ENCODE measurements at regions not wholly inside any gene's neighbourhood (a gene's known extent, or its start where the extent isn't known, plus 50 kb on each side); places are given as distances from the start of the nearest gene placed in this dataset.
"Not testable (repeated sequence)": the region's sequence is repeated elsewhere in the genome, so short reads cannot be mapped to it uniquely, and the experiment has no call there.

- DNase-seq (ENCODE audit: low spot score), result no peak
These were observed 484.4 kb upstream of the ADAMTS9 start for GRCh38 chr3:65172209-65172608.

DNA sequence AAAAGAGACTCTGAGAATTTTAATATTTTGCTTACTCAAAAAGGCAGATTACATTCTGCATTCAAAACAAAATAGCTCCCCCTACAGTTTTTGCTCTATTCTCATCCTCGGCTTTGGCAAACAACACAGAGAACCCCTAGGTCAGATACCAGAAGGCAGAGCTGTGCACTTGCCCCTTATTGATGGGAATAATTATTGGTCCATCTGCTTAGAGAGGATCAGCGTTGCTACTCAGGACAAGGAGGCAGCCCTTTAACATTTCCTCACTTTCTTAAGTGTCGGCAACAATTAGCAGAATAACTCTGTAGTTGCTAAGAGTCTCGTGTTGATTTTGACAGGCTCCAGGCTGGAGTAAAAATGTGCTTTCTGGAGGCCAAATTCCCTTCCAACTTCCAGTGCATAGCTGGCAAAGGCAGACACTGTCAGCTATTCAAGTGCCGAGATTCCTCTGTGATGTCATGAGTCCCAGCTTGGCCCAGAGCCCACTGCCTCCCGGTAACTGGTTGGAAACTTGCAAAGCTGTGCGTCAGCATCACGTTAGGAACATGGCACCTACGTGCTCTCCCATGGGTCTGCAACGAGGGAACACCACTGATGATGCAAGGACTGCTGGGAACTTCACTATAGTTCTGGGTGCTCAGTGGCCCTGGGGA, 482.7 kb upstream of the ADAMTS9 start:
- DNase-seq (ENCODE audit: low spot score), result peak; percentile 94

- no peak for DNase-seq (ENCODE audit: low spot score)
These were observed 482.2 kb upstream of the ADAMTS9 start for GRCh38 chr3:65169961-65170360.

DNA sequence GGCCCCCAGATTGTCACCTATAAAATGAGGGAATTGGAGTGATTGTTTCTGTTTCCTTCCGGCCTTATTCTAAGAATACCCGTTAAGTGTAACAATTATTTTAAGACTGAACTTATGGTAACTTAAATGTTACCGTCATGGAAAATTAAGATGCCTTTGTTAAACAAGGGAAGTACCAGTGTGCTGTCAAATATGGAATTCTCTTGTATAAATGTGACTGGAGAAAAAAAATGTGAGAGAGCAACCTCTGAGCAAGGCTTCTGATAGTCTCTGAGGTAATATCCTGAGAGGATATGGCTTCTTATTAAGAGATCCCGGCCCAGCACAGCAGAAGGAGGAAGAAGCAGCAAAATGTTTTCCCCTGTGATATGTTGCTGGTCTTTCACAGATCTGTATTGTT, 480.7 kb upstream of the ADAMTS9 start:
- no peak for DNase-seq (ENCODE audit: low spot score)

DNA sequence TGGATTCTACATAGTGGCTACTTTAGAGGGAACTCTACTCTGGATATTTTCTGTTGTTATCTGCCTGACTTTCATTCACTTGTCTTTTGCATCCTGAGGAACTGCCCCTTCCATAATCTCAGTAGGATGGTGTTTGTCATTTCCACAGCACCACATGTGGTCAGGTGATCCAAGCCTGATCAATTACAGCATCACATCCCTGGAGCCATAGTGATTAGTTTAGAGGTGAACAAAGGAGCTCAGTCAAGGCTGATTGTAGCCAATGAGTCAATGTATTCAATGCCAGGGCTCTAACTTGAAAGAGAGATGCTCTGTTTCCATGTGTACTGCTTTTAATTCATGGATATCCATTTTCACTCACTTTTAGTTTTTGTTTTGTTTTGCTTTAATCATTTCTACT, 478.7 kb upstream of the ADAMTS9 start:
- peak; percentile 44 for DNase-seq (ENCODE audit: low spot score)

DNA sequence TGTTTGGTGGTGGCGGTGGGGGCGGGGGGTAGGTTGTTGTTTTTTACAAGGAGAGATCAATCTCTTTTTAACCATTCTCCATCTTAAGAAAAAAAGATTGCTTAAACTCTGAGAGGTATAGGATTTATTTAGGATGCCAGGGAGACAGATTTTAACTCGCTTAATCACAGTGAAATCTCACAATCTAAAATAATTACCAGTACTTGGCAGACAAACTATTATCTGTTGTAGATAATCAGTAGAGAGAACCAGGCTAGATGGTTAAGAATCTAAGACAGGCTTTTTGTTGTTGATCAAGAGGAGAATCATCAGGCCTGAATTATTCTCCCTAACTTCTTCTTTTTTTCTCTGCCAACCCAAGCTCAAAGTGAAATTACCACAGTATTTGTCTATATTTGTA, 470.2 kb upstream of the ADAMTS9 start:
- no peak for DNase-seq (ENCODE audit: low spot score)

DNA sequence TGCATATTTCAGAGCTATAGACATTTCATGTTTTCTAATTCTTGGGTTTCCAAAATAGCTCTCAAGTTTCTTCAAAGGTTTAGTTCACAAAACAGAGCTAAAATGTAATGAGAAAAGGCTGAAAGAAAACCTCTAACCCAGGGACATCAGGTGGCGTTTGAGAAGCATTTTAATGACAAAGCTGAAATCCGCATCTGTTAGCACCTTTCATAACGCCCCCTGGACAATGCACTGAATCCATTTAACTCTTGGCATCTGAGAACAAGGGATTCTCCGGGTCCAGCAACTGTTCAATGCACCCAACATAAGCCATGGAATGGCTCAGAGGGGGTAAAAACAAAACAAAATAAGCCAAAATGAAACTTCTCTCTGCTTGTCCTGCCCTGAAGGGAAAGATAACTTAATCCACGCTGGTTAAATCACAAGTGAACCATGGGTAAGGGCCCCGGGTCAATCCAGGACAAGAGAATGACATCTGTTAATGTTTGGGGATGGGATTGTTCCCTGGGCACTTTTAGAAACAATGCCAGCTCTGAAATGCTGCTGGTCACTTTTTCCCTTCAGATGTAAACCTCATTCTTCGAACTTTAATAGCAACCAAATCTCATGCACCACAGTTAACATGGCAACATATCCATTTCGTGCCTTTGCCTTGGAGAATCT, 466.2 kb upstream of the ADAMTS9 start:
- DNase-seq (ENCODE audit: low spot score), result no peak

DNA sequence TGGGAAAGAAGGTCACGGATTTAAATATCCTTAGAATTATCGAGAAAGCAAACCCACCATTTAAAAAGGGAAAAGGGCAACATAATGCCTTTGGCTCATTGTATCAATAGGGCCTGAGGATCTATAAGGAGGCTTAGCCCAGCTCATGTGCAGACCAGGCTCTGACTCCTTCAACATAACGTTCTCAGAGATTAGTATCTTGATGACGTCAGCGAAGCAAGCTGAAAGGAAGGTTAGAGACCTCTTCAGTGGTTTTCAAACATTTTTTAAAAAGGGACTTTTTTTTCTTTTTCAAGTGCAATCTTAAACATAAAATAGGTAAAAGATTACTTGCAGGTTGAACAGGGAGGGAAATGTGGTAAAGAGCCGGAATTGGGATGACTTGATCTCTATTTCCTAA, 463.9 kb upstream of the ADAMTS9 start:
- no peak for DNase-seq (ENCODE audit: low spot score)

DNA sequence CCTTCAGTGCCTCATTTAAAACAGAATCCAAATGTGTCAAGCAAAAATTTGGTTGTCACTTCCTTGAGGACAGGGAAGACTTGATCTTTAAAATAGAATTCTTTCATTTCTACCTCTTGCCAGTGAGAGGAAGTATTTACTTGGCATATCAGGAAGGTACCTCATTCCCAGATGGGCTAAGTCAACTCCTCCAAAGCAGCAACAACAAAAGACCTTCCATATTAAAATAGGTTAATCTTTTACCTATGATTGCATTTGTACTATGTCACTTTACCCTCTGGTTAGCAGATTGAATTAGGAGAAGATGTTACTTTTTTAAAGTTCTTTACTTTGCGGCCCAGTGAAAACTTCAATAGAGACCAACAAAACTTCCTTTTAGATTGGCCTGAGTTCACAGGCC, 462.1 kb upstream of the ADAMTS9 start:
- DNase-seq (ENCODE audit: low spot score), result no peak

- no peak for DNase-seq (ENCODE audit: low spot score)
These were observed 460.9 kb upstream of the ADAMTS9 start for GRCh38 chr3:65148687-65149086.

DNA sequence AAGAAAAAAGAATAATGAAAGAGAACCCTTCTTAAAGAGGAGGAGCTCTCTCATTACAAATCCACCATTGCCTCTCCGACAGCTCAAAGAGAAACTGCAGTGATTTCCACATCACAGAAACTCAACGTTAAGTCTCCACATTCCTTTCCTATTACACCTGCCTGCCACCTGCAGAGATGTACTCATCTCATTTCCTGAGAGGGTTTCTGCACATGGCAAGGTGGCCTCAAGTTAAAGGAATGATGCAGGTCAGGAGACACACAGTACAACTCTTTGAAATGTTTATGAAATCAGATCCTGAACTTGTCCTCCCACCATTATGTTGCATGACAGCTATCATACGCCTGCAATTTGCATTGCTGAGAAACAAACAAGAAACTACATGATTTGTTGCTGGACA, 458.4 kb upstream of the ADAMTS9 start:
- DNase-seq (ENCODE audit: low spot score), result no peak

DNA sequence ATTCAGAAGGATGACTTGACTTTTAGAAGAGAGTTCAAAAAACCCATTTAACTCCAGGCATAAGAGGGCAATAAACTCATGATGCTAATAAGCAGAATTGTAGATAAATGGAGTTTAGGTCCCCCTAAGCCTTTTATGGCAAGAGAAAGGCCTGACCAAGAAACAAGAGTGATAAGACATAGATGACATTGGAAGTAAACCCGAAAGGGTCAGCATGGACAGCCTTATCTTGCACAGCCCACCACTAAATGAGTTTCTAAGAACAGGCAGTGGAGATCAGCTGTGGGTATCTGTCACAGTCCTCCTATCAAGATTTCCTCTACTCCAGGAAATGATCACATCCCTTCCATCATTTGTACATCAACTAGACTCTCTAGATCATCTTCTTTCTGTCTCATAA, 457.9 kb upstream of the ADAMTS9 start:
- DNase-seq (ENCODE audit: low spot score), result no peak

DNA sequence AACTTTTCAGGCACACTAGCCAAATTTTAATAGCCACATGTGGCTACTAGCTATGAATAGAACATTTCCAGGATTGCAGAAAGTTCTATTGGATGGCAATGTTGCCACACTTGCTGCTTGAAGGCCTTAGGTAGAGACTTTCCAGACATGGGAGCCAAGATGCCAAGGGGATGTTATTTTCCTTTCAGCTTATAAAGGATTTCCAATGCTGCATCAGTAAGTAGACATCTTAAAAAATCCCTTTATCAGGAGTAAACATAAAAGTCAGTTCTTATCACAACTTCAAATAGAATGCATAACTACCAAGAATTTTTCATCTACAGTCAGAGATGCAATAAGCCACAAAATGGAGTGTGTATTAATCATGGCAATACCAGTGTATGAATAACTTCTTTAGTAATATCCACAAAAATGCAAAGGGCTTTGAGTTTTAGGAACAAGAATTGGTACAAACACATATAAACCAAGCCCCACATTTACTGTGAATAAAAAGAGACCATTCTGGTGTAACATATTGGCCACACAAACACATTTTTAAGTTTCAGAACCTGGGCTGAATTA, 457.1 kb upstream of the ADAMTS9 start:
- no peak for DNase-seq (ENCODE audit: low spot score)

GRCh38 chr3:65142456-65142855, 454.7 kb upstream of the ADAMTS9 start:
- no peak for DNase-seq (ENCODE audit: low spot score)

GRCh38 chr3:65138556-65138955, 450.8 kb upstream of the ADAMTS9 start:
- no peak for DNase-seq (ENCODE audit: low spot score)

DNA sequence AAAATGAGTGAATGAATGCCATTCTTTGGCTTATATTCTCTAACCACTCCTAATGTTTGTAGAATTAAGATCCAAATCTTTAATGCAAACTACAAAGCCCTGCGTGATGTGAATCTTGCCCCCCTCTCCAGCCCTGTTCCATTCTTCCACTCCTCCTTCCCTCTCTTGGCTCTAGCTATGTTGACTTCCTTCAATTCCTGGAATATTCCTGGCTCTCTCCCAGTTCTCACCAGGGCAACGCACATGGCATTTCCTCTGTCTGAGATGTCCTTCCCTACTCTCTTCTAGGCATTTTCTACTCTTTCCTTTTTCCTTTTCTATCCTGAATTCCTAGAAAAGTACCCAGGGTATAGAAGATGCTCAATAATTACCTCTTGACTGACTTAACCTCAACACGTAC, 446.0 kb upstream of the ADAMTS9 start:
- DNase-seq (ENCODE audit: low spot score), result not testable (repeated sequence)

DNA sequence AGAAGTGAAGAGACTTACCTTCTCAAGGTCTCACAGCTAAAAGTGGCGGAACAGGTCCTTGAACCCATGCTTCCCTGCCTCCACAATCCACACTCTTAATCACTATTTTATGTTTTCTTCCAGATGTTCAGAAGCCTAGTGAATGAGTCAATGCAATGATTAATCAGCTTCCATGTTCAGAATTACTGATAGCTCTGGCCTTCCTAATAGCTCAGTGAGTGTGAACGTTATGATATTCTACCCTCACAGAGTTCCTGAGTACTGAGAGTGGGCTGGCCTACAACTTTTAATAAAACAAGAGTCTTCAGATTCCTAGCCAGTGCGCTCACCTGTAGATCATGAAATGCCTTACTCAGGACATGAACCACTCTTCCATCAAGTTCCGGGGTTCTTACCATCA, 443.0 kb upstream of the ADAMTS9 start:
- DNase-seq (ENCODE audit: low spot score), result no peak

- DNase-seq (ENCODE audit: low spot score), result no peak
These were observed 440.5 kb upstream of the ADAMTS9 start for GRCh38 chr3:65128346-65128745.

- peak; percentile 59 for DNase-seq (ENCODE audit: low spot score)
These were observed 439.0 kb upstream of the ADAMTS9 start for GRCh38 chr3:65126527-65127410.

GRCh38 chr3:65120156-65120555, 432.4 kb upstream of the ADAMTS9 start:
- not testable (repeated sequence) for DNase-seq (ENCODE audit: low spot score)

GRCh38 chr3:65118912-65119499, 431.2 kb upstream of the ADAMTS9 start:
- DNase-seq (ENCODE audit: low spot score), result no peak

GRCh38 chr3:65114041-65114440, 426.2 kb upstream of the ADAMTS9 start:
- DNase-seq (ENCODE audit: low spot score), result no peak

All from COLO829 (cell line).